H1 (cell line): ENCODE measurements at regions not wholly inside any gene's neighbourhood (a gene's known extent, or its start where the extent isn't known, plus 50 kb on each side); places are given as distances from the start of the nearest gene placed in this dataset.

Experiments
- CTCF ChIA-PET: fragments of 300-600 bp; sonication (Branson Sonifier 250); formaldehyde crosslinking; loops from one replicate; lab custom pipeline; 2021; ENCODE audit not compliant: partially characterized antibody; lab: Charles Lee
- POLR2A ChIA-PET: fragments of 300-600 bp; sonication (Branson Sonifier 250); formaldehyde crosslinking; loops from one replicate; lab custom pipeline; 2021; ENCODE audit warnings: inconsistent platforms; ENCODE audit not compliant: partially characterized antibody; lab: Charles Lee
- DNase-seq, 2 experiments: peaks; one replicate each; pipeline versions ENCODE4 v3.0.0 to v3.0.0-alpha.2; 2010 to 2022; ENCODE audit warnings: low spot score in 2 of 2, low read depth in 1 of 2, mixed read lengths in 1 of 2
- FAIRE-seq: peaks from 2 replicates; lab custom pipeline; 2011; peaks lifted over from hg19 to GRCh38; lab: Jason Lieb, UNC
- H2AFZ ChIP-seq: 2 replicates; pipeline ENCODE4 v1.8.1; 2012; ENCODE audit warnings: low read length, inconsistent platforms
- H2AK5ac ChIP-seq: 2 replicates; pipeline ENCODE4 v1.6.1; 2013; ENCODE audit warnings: low read depth, low read length
- H2BK120ac ChIP-seq: replicated peaks from 2 replicates; pipeline ENCODE3; 2013; ENCODE audit warnings: low read depth, low read length, inconsistent platforms
- H2BK12ac ChIP-seq: 2 replicates; pipeline ENCODE4 v1.6.1; 2013; ENCODE audit warnings: low read depth, low read length
- H2BK15ac ChIP-seq: 2 replicates; pipeline ENCODE4 v1.6.1; 2013; ENCODE audit warnings: low read length
- H2BK20ac ChIP-seq: 2 replicates; pipeline ENCODE4 v1.6.1; 2013; ENCODE audit warnings: low read length
- H2BK5ac ChIP-seq: 2 replicates; pipeline ENCODE4 v1.6.1; 2013; ENCODE audit warnings: low read depth, low read length
- H3K14ac ChIP-seq: 2 replicates; pipeline ENCODE4 v1.6.1; 2013; ENCODE audit warnings: inconsistent platforms; ENCODE audit not compliant: insufficient read length
- H3K18ac ChIP-seq: 2 replicates; pipeline ENCODE4 v1.6.1; 2013; ENCODE audit warnings: low read length; ENCODE audit errors: extremely low read depth
- H3K23ac ChIP-seq: 2 replicates; pipeline ENCODE4 v1.6.1; 2013; ENCODE audit warnings: inconsistent platforms; ENCODE audit not compliant: insufficient read length
- H3K23me2 ChIP-seq: 2 replicates; pipeline ENCODE4 v1.6.1; 2013; ENCODE audit warnings: low read depth, low read length
- H3K27ac ChIP-seq: 2 replicates; pipeline ENCODE4 v1.6.1; 2011; ENCODE audit warnings: low read depth, low read length, inconsistent platforms
- H3K27me3 ChIP-seq, 4 experiments: replicated peaks in 1 of 4; 1 replicate in 1 of 4; 2 replicates in 3 of 4; pipeline versions ENCODE4 v1.6.1 to v1.8.1; 2011 to 2013; ENCODE audit warnings: low read length in 3 of 4, mild to moderate bottlenecking in 3 of 4, inconsistent platforms in 2 of 4, mixed read lengths in 2 of 4, moderate library complexity in 1 of 4; ENCODE audit not compliant: control insufficient read depth in 3 of 4, insufficient read depth in 3 of 4; ENCODE audit errors: extremely low read depth in 1 of 4
- H3K36me3 ChIP-seq, 4 experiments: 2 replicates each; pipeline versions ENCODE4 v1.6.1 to v1.8.1; 2011 to 2013; ENCODE audit warnings: mild to moderate bottlenecking in 4 of 4, low read length in 3 of 4, moderate library complexity in 2 of 4, control low read depth in 1 of 4, inconsistent platforms in 1 of 4; ENCODE audit not compliant: insufficient read depth in 4 of 4, control insufficient read depth in 2 of 4
- H3K4ac ChIP-seq: replicated peaks from 2 replicates; pipeline ENCODE3; 2013; ENCODE audit warnings: low read length, low read depth, mixed read lengths, inconsistent platforms; ENCODE audit not compliant: insufficient read length
- H3K4me1 ChIP-seq, 4 experiments: replicated peaks in 1 of 4; 1 replicate in 1 of 4; 2 replicates in 3 of 4; pipeline versions ENCODE4 v1.6.1 to v1.8.1; 2011 to 2013; ENCODE audit warnings: low read length in 3 of 4, inconsistent platforms in 2 of 4, mixed read lengths in 1 of 4; ENCODE audit not compliant: insufficient read depth in 4 of 4, control insufficient read depth in 3 of 4
- H3K4me2 ChIP-seq, 2 experiments: 2 replicates each; pipeline versions ENCODE4 v1.6.1 to v1.8.1; 2011 to 2013; ENCODE audit warnings: low read depth in 2 of 2, low read length in 2 of 2, control low read depth in 1 of 2, inconsistent platforms in 1 of 2, mild to moderate bottlenecking in 1 of 2; ENCODE audit not compliant: insufficient read depth in 1 of 2
- H3K4me3 ChIP-seq, 4 experiments: fragments of 200-600, 300-600 bp in 1 of 4; sonication (generic), shearing (Covaris generic), sonication (Bioruptor Twin) in 1 of 4; 2 replicates each; pipeline versions ENCODE4 v1.5.1 to v1.8.1; 2011 to 2016; ENCODE audit warnings: low read length in 4 of 4, low read depth in 3 of 4, control low read depth in 2 of 4, inconsistent platforms in 2 of 4, mild to moderate bottlenecking in 2 of 4, mixed read lengths in 1 of 4, moderate library complexity in 1 of 4; ENCODE audit not compliant: insufficient read depth in 2 of 4; ENCODE audit errors: extremely low read depth in 1 of 4
- H3K56ac ChIP-seq: replicated peaks from 2 replicates; pipeline ENCODE3; 2013; ENCODE audit warnings: low read depth, mild to moderate bottlenecking, mixed read lengths, low read length, inconsistent platforms; ENCODE audit not compliant: insufficient read length
- H3K79me1 ChIP-seq: 2 replicates; pipeline ENCODE4 v1.6.1; 2013; ENCODE audit warnings: low read depth, low read length, control low read depth
- H3K79me2 ChIP-seq, 2 experiments: 2 replicates each; pipeline versions ENCODE4 v1.6.1 to v1.8.1; 2012 to 2013; ENCODE audit warnings: low read length in 2 of 2, mild to moderate bottlenecking in 2 of 2, inconsistent platforms in 1 of 2; ENCODE audit not compliant: insufficient read depth in 2 of 2, control insufficient read depth in 1 of 2
- H3K9ac ChIP-seq, 4 experiments: replicated peaks in 1 of 4; 1 replicate in 1 of 4; 2 replicates in 3 of 4; pipeline versions ENCODE4 v1.6.1 to v1.8.1; 2011 to 2013; ENCODE audit warnings: low read depth in 3 of 4, low read length in 3 of 4, control low read depth in 2 of 4, mild to moderate bottlenecking in 2 of 4, moderate library complexity in 2 of 4, inconsistent platforms in 1 of 4; ENCODE audit errors: extremely low read depth in 1 of 4
- H3K9me3 ChIP-seq, 2 experiments: 2 replicates each; pipeline versions ENCODE4 v1.6.1 to v1.8.1; 2012 to 2013; ENCODE audit warnings: mild to moderate bottlenecking in 2 of 2, moderate library complexity in 2 of 2, control low read depth in 1 of 2, inconsistent platforms in 1 of 2, low read depth in 1 of 2, low read length in 1 of 2, mixed read lengths in 1 of 2; ENCODE audit not compliant: insufficient read depth in 2 of 2
- H4K20me1 ChIP-seq, 2 experiments: replicated peaks in 1 of 2; 2 replicates each; pipeline versions ENCODE3 to v1.8.1; 2011 to 2013; ENCODE audit warnings: inconsistent platforms in 2 of 2, low read length in 2 of 2, mild to moderate bottlenecking in 1 of 2; ENCODE audit not compliant: insufficient read depth in 2 of 2, control insufficient read depth in 1 of 2
- H4K5ac ChIP-seq: 2 replicates; pipeline ENCODE4 v1.6.1; 2013; ENCODE audit warnings: low read length, low read depth, mixed read lengths, inconsistent platforms; ENCODE audit not compliant: insufficient read length
- H4K8ac ChIP-seq: 2 replicates; pipeline ENCODE4 v1.8.0; 2013; ENCODE audit warnings: mild to moderate bottlenecking, moderate library complexity, low read length, inconsistent platforms; ENCODE audit not compliant: insufficient read depth; ENCODE audit errors: extremely low read depth
- H4K91ac ChIP-seq: replicated peaks from 2 replicates; pipeline ENCODE3; 2013; ENCODE audit warnings: low read length, mixed read lengths, inconsistent platforms; ENCODE audit not compliant: insufficient read length
- ASH2L ChIP-seq: fragments of 200-600, 300-600 bp; sonication (generic); IDR thresholded peaks from one replicate; pipeline ENCODE4 v1.7.1; 2017; ENCODE audit warnings: low read length
- EZH2 ChIP-seq: fragments of 200-600 bp; sonication (generic); IDR thresholded peaks from 2 replicates; pipeline ENCODE4 v1.7.1; 2012; ENCODE audit warnings: low read depth, mild to moderate bottlenecking, moderate library complexity, low read length, inconsistent platforms; ENCODE audit not compliant: severe bottlenecking
- FOSL1 ChIP-seq: IDR thresholded peaks from 2 replicates; pipeline ENCODE4 v1.6.1; 2011; ENCODE audit warnings: mild to moderate bottlenecking, low read depth, low read length, moderate library complexity; ENCODE audit not compliant: insufficient read depth
- GABPA ChIP-seq: IDR thresholded peaks from 2 replicates; pipeline ENCODE4 v1.6.1; 2011; ENCODE audit warnings: mild to moderate bottlenecking, low read length, moderate library complexity, borderline replicate concordance; ENCODE audit not compliant: insufficient read depth
- SP4 ChIP-seq: IDR thresholded peaks from 2 replicates; pipeline ENCODE4 v1.6.1; 2012; ENCODE audit warnings: low read length, inconsistent platforms
- SUZ12 ChIP-seq: fragments of 200-600 bp; sonication (generic); IDR thresholded peaks from 2 replicates; pipeline ENCODE4 v1.6.1; 2012; ENCODE audit warnings: mild to moderate bottlenecking, inconsistent platforms, low read length, moderate library complexity, mixed read lengths
- TAF1 ChIP-seq: IDR thresholded peaks from 2 replicates; pipeline ENCODE4 v1.6.1; 2011; ENCODE audit warnings: mild to moderate bottlenecking, low read depth, low read length
- WGBS, 2 experiments: shearing (Covaris generic) in 1 of 2; methylation state at CpG; one replicate each; pipeline versions ENCODE4 v1.1.6 to v1.1.7; 2013 to 2015; ENCODE audit warnings: low lambda C conversion rate in 2 of 2, mixed read lengths in 2 of 2, inconsistent platforms in 1 of 2, low coverage in 1 of 2, missing lambda C conversion rate in 1 of 2; ENCODE audit not compliant: insufficient replicate concordance in 2 of 2, insufficient coverage in 1 of 2, insufficient read length in 1 of 2; ENCODE audit errors: extremely low coverage in 1 of 2, missing lambda C conversion rate in 1 of 2; 5-methylcytosine and 5-hydroxymethylcytosine counted together

GRCh38 chr2:41962922-41963622, 84.7 kb upstream of the PKDCC start:
- Histone ChIP-seq H3K18ac (no peak overlapping the region), H3K56ac (no peak overlapping the region), H3K9me3 (no peaks in the 10 kb centered on the region), H2BK12ac (no peak overlapping the region; the same call in 1 of the 2 replicates), H3K27me3 (no peaks in the 10 kb centered on the region), H3K4me1 (peaks cover 0 to 18% (median 8%) of the 10 kb centered on the region in 4 experiments), H4K8ac (no peak overlapping the region), H2BK15ac (no peak overlapping the region), H3K14ac (no peak overlapping the region), H3K23me2 (no peaks in the 10 kb centered on the region), H3K79me1 (no peaks in the 10 kb centered on the region), H3K23ac (no peak overlapping the region), H2BK20ac (no peak overlapping the region), H2AK5ac (no peak overlapping the region), H4K20me1 (no peaks in the 10 kb centered on the region), H2AFZ (peak overlapping the region; percentile 86), H4K5ac (no peak overlapping the region), H3K4me2 (no peak overlapping the region), H3K4me3 (no peak overlapping the region), H2BK120ac (no peak overlapping the region), H3K79me2 (no peaks in the 10 kb centered on the region; a peak in 1 of 4 replicates), H4K91ac (no peak overlapping the region), H3K27ac (no peak overlapping the region), H3K4ac (no peak overlapping the region), H3K36me3 (no peaks in the 10 kb centered on the region), H2BK5ac (no peak overlapping the region), H3K9ac (no peak overlapping the region)
- WGBS, 2 experiments: 75% methylated on average over 5 of the region's 5 CpGs; no CpG with 5 or more reads in 1 of the 2 experiments
- CTCF ChIA-PET: interaction anchor here (0.8 to 3.5 kb wide), 4 partner anchors 76 to 109 kb away, joined by 3 to 13 read pairs (median 4); no protein-coding TSS in a partner anchor
- POLR2A ChIA-PET: interaction anchor here (1.3 to 3.5 kb wide), 3 partner anchors 13 to 84 kb away, joined by 4 to 13 read pairs (median 5); partner anchors contain the start of gene PKDCC
- no peak for DNase-seq
- TF ChIP-seq FOSL1: no peak
- no peak for TF ChIP-seq SUZ12
- TF ChIP-seq ASH2L: no peak
- no peak for TF ChIP-seq GABPA
- TF ChIP-seq TAF1: no peak
- no peak for TF ChIP-seq EZH2
- TF ChIP-seq SP4: no peak
- no peak for FAIRE-seq
